CD4-positive, alpha-beta T cell (primary cell): ENCODE measurements at regions not wholly inside any gene's neighbourhood (a gene's known extent, or its start where the extent isn't known, plus 50 kb on each side); places are given as distances from the start of the nearest gene placed in this dataset.

Experiments used
- ATAC-seq: fragments of 200-7000 bp; cut with Tn5 transposase; one replicate; pipeline ENCODE4 v1.10.0; 2022; ENCODE audit warnings: mild to moderate bottlenecking; ENCODE audit not compliant: poor library complexity
- CTCF ChIA-PET: fragments of 350-600 bp; sonication (Branson Sonifier 250); formaldehyde crosslinking; loops from one replicate; lab custom pipeline; 2021; ENCODE audit warnings: antibody characterized with exemption, inconsistent platforms; lab: Charles Lee
- POLR2A ChIA-PET: fragments of 350-600 bp; sonication (Branson Sonifier 250); formaldehyde crosslinking; loops from one replicate; lab custom pipeline; 2021; ENCODE audit warnings: antibody characterized with exemption, inconsistent platforms; lab: Charles Lee
- DNase-seq, 14 experiments: peaks; one replicate each; pipeline ENCODE4 v3.0.0-alpha.2; 2013 to 2020; ENCODE audit warnings: mixed read lengths in 2 of 14
- H3K27ac ChIP-seq, 2 donors: one replicate each; pipeline versions ENCODE4 v1.5.1 to v1.7.0; 2013; ENCODE audit warnings: low read length in 2 of 2, low read depth in 1 of 2, mild to moderate bottlenecking in 1 of 2
- H3K27me3 ChIP-seq, 2 experiments: 1 replicate in 1 of 2; 2 replicates in 1 of 2; pipeline versions ENCODE4 v1.6.1 to v1.7.0; 2013; ENCODE audit warnings: low read length in 2 of 2, control low read depth in 1 of 2, mild to moderate bottlenecking in 1 of 2, moderate library complexity in 1 of 2; ENCODE audit not compliant: insufficient read depth in 2 of 2, control insufficient read depth in 1 of 2
- H3K36me3 ChIP-seq: one replicate; pipeline ENCODE4 v1.6.1; 2013; ENCODE audit warnings: low read length, control low read depth; ENCODE audit not compliant: insufficient read depth
- H3K4me1 ChIP-seq: one replicate; pipeline ENCODE4 v1.6.1; 2013; ENCODE audit warnings: low read length, control low read depth; ENCODE audit not compliant: insufficient read depth
- H3K4me3 ChIP-seq: one replicate; pipeline ENCODE4 v1.5.1; 2013; ENCODE audit warnings: mild to moderate bottlenecking, low read length, moderate library complexity
- H3K9me3 ChIP-seq, 2 experiments: 1 replicate in 1 of 2; 2 replicates in 1 of 2; pipeline versions ENCODE4 v1.6.1 to v1.7.0; 2013; ENCODE audit warnings: low read length in 2 of 2, mild to moderate bottlenecking in 2 of 2, control low read depth in 1 of 2, moderate library complexity in 1 of 2; ENCODE audit not compliant: control insufficient read depth in 1 of 2, insufficient read depth in 1 of 2
- H3K27ac Mint-ChIP-seq: one replicate; pipeline ENCODE4 v1.8.0; 2020; ENCODE audit warnings: mixed read lengths
- H3K27me3 Mint-ChIP-seq: one replicate; pipeline ENCODE4 v1.8.0; 2021; ENCODE audit warnings: mixed read lengths
- H3K36me3 Mint-ChIP-seq: one replicate; pipeline ENCODE4 v1.8.0; 2021; ENCODE audit warnings: low read depth, mixed read lengths
- H3K4me1 Mint-ChIP-seq: one replicate; pipeline ENCODE4 v1.8.0; 2021; ENCODE audit warnings: low read depth, mixed read lengths
- H3K4me3 Mint-ChIP-seq: one replicate; pipeline ENCODE4 v1.8.0; 2020; ENCODE audit warnings: mild to moderate bottlenecking, mixed read lengths
- H3K9me3 Mint-ChIP-seq: one replicate; pipeline ENCODE4 v1.8.0; 2020; ENCODE audit warnings: mixed read lengths
- CTCF ChIP-seq: fragments of 200-600 bp; IDR thresholded peaks from one replicate; pipeline ENCODE4 v1.8.0; 2022; ENCODE audit warnings: antibody characterized with exemption, mild to moderate bottlenecking
- intact Hi-C, 2 experiments: fragments of 100-400 bp; cut with DNase I in 1 of 2; cut with micrococcal nuclease in 1 of 2; formaldehyde crosslinking; loops; one replicate each; pipeline versions ENCODE4 v1.15.1 to v1.9.0; 2023 to 2025; cut with DNase I, micrococcal nuclease

DNA sequence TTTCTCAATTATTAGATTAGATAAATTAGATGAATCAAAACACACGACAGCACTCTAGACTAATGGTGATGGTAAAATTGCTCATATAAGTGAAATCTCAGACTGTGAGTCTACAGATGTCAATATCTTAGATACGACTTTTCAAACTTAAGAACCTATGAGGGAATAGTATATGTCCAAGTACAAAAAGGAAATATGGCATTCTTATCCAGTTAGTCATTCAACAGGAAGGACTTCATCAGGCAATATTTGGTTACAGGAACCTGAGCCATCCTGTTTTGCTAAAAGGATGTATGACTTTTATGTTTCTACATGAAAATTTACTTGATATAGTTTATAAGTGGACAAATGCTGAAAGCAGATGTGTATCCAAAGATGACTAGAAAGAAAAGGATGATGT lies 107.0 kb downstream of the CT47B1 start:
- Mint-ChIP-seq H3K9me3 (no peaks in the 10 kb centered on the region), H3K27ac (no peak overlapping the region), H3K4me1 (no peaks in the 10 kb centered on the region), H3K27me3 (no peaks in the 10 kb centered on the region), H3K36me3 (no peaks in the 10 kb centered on the region), H3K4me3 (no peak overlapping the region)
- DNase-seq = no peak
- no peak for ATAC-seq
- no peak for TF ChIP-seq CTCF
- no peaks in the 10 kb centered on the region for H3K36me3 ChIP-seq
- H3K9me3 ChIP-seq = no peaks in the 10 kb centered on the region
- H3K4me1 ChIP-seq = no peaks in the 10 kb centered on the region
- H3K27ac ChIP-seq = no peak overlapping the region
- ChIA-PET POLR2A (interaction anchor here (0.6 kb wide), 1 partner anchor 201 kb away, joined by 4 read pairs; no protein-coding TSS in a partner anchor), CTCF (no interaction called here)
- no peaks in the 10 kb centered on the region for H3K27me3 ChIP-seq
- intact Hi-C loops = no loop called here
- H3K4me3 ChIP-seq = no peak overlapping the region

- H3K4me1 Mint-ChIP-seq = no peaks in the 10 kb centered on the region
- H3K27me3 Mint-ChIP-seq = no peaks in the 10 kb centered on the region
- DNase-seq (no peak), ATAC-seq (no peak)
- ChIA-PET POLR2A (no interaction called here), CTCF (no interaction called here)
- no peaks in the 10 kb centered on the region for H3K36me3 Mint-ChIP-seq
- Histone ChIP-seq H3K36me3 (no peaks in the 10 kb centered on the region), H3K27me3 (no peaks in the 10 kb centered on the region), H3K9me3 (no peaks in the 10 kb centered on the region), H3K4me1 (no peaks in the 10 kb centered on the region), H3K27ac (no peak overlapping the region), H3K4me3 (no peak overlapping the region)
- no peak for TF ChIP-seq CTCF
- intact Hi-C loops = no loop called here
- H3K4me3 Mint-ChIP-seq = no peak overlapping the region
- no peaks in the 10 kb centered on the region for H3K9me3 Mint-ChIP-seq
- H3K27ac Mint-ChIP-seq = no peak overlapping the region
Observed at GRCh38 chrX:120768254-120768653, 107.4 kb downstream of the CT47B1 start.

- Histone ChIP-seq H3K27me3 (no peaks in the 10 kb centered on the region), H3K36me3 (no peaks in the 10 kb centered on the region), H3K4me1 (no peaks in the 10 kb centered on the region), H3K4me3 (no peak overlapping the region), H3K27ac (no peak overlapping the region), H3K9me3 (no peaks in the 10 kb centered on the region)
- intact Hi-C loops = loop anchor here in 1 of 2 experiments (5.0 kb wide), 1 partner anchor 81 kb away; no protein-coding TSS in a partner anchor
- H3K9me3 Mint-ChIP-seq = no peaks in the 10 kb centered on the region
- ChIA-PET CTCF (no interaction called here), POLR2A (interaction anchor here (0.6 kb wide), 1 partner anchor 203 kb away, joined by 3 read pairs; no protein-coding TSS in a partner anchor)
- H3K4me1 Mint-ChIP-seq = peaks cover 9% of the 10 kb centered on the region
- no peak overlapping the region for H3K27ac Mint-ChIP-seq
- ATAC-seq = no peak
- no peaks in the 10 kb centered on the region for H3K27me3 Mint-ChIP-seq
- no peak for DNase-seq
- H3K4me3 Mint-ChIP-seq = no peak overlapping the region
- no peak for TF ChIP-seq CTCF
- H3K36me3 Mint-ChIP-seq = no peaks in the 10 kb centered on the region
Observed at GRCh38 chrX:120763269-120763668, 112.4 kb downstream of the CT47B1 start.
